ENCODE measurements at regions not wholly inside any gene's neighbourhood (a gene's known extent, or its start where the extent isn't known, plus 50 kb on each side); places are given as distances from the start of the nearest gene placed in this dataset.

DNA sequence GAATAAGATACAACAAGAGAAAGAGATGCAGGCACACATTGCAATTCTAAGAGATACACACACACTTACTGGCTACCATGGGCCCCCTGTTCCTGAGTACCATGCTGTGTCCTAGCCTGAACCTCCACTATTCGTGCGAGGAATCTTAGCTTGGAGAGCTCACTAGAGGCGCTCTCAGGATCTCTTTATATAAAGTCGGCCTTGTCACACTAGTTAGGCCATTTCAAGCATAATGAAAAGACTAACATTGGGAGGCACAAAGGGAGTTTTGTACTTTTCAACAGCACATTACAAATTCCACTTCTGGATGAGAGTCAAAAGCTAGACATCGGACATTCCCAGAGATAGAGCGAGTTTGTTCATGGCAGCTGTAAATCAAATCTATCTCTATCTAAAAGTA, 365.2 kb downstream of the DSEL start:
- no peaks in the 10 kb centered on the region for H3K9me3 ChIP-seq
- ATAC-seq (no peak), DNase-seq (no peak)
- no peak overlapping the region for H3K4me3 ChIP-seq
- in situ Hi-C loops (cut with MboI; ENCODE audit: low sequenced_read_pairs in 4 of 4): no loop called here
- intact Hi-C loops (cut with DNase I; ENCODE audit: low total_unique reads): no loop called here
- TF ChIP-seq POLR2A (IDR thresholded peaks at IDR 0.05): no peak
- TF ChIP-seq, protein P1, sequence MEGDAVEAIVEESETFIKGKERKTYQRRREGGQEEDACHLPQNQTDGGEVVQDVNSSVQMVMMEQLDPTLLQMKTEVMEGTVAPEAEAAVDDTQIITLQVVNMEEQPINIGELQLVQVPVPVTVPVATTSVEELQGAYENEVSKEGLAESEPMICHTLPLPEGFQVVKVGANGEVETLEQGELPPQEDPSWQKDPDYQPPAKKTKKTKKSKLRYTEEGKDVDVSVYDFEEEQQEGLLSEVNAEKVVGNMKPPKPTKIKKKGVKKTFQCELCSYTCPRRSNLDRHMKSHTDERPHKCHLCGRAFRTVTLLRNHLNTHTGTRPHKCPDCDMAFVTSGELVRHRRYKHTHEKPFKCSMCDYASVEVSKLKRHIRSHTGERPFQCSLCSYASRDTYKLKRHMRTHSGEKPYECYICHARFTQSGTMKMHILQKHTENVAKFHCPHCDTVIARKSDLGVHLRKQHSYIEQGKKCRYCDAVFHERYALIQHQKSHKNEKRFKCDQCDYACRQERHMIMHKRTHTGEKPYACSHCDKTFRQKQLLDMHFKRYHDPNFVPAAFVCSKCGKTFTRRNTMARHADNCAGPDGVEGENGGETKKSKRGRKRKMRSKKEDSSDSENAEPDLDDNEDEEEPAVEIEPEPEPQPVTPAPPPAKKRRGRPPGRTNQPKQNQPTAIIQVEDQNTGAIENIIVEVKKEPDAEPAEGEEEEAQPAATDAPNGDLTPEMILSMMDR (IDR thresholded peaks at IDR 0.05 in 4 of 5, conservative IDR thresholded peaks at IDR 0.05 in 1 of 5): no peak
- H3K27me3 ChIP-seq: no peaks in the 10 kb centered on the region
- no peak overlapping the region for H3K27ac ChIP-seq
- no peaks in the 10 kb centered on the region for H3K36me3 ChIP-seq
- H3K4me1 ChIP-seq: no peaks in the 10 kb centered on the region

DNA sequence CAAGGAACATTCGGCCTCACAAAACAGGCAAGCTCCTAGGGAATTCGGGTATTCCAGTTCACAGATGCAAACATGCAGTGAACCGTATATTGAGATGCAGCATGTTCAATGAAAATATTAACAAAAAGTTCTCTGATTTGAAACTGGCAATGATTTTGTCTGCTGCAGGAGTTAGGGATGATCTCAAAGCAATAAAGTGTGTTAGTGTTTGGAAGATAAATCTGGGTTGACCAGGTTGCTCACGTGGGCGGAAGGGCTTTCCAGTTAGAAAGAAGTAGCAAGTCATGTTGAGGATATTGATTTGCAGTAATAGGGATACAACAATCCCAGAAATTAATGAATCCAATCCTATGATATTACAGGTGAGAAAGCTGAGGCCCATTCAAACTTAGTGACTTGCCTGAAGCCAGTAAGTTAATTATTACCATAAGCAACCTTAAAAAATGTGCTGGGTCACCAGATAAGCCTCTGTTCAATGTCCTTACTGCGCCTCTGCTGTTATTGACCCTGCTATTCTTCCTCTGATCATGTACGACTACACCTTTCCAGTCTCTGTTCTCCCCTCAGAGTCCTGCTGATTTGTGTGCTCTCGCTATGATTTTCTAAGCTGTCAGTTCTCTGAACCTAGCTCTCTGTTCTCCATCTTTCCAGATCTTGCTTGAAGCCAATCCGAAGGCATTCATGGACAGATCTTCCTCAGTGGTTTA, 370.8 kb downstream of the DSEL start:
- H3K4me3 ChIP-seq: no peak overlapping the region
- no peak overlapping the region for H3K27ac ChIP-seq
- ATAC-seq (no peak), DNase-seq (no peak)
- H3K36me3 ChIP-seq: no peaks in the 10 kb centered on the region
- TF ChIP-seq POLR2A (IDR thresholded peaks at IDR 0.05): no peak
- TF ChIP-seq, protein P1 (IDR thresholded peaks at IDR 0.05 in 4 of 5, conservative IDR thresholded peaks at IDR 0.05 in 1 of 5): no peak
- H3K27me3 ChIP-seq: no peaks in the 10 kb centered on the region
- H3K4me1 ChIP-seq: no peaks in the 10 kb centered on the region
- intact Hi-C loops (cut with DNase I; ENCODE audit: low total_unique reads) (no loop called here), in situ Hi-C loops (cut with MboI; ENCODE audit: low sequenced_read_pairs in 4 of 4) (no loop called here)
- no peaks in the 10 kb centered on the region for H3K9me3 ChIP-seq

DNA sequence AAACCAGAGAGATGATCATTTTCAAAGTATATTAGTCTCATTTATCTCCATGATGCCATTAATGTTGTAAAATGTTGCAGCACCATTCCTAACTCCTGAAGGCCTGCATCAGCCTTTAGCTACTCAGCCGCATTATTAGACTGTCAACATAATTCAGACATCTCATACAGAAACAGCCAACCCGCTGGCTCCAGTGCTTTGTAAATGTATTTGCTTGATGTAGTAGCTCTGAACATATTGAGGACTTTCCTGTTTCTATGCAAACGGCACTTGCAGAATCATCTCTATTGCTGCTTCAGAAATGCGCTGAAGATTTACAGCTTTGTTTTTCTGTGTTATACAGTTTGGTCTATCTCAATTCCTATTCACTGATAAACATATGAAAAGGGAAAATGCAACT, 372.2 kb downstream of the DSEL start:
- in situ Hi-C loops (cut with MboI; ENCODE audit: low sequenced_read_pairs in 4 of 4): no loop called here
- no peak for ATAC-seq
- intact Hi-C loops (cut with DNase I; ENCODE audit: low total_unique reads): no loop called here
- Histone ChIP-seq H3K27me3 (no peaks in the 10 kb centered on the region), H3K36me3 (no peaks in the 10 kb centered on the region), H3K4me1 (no peaks in the 10 kb centered on the region), H3K27ac (no peak overlapping the region), H3K9me3 (no peaks in the 10 kb centered on the region), H3K4me3 (no peak overlapping the region)
- no peak for TF ChIP-seq POLR2A (IDR thresholded peaks at IDR 0.05)
- TF ChIP-seq, protein P1 (IDR thresholded peaks at IDR 0.05 in 4 of 5, conservative IDR thresholded peaks at IDR 0.05 in 1 of 5): no peak
- no peak for DNase-seq

DNA sequence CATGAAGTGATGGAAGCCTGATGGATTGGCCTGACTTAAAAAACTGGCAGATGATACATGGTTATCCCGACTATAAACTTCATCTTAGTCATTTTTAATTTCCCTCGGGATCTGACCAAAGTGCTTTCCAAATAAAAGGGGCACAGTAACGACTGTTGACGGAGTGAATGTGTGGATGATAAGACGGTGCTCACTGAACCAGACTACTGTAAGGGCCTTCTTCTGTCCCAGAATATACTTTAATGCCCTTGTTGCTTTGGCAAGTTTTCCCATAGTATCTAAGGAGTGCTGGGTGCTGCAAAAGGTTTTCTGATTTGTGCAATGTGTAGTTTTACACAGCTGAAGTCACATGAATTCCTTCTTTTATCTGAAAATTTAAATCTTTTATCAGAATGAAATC, 373.5 kb downstream of the DSEL start:
- H3K27ac ChIP-seq: no peak overlapping the region
- DNase-seq (no peak), ATAC-seq (no peak)
- no peaks in the 10 kb centered on the region for H3K27me3 ChIP-seq
- TF ChIP-seq, protein P1 (IDR thresholded peaks at IDR 0.05 in 4 of 5, conservative IDR thresholded peaks at IDR 0.05 in 1 of 5): no peak
- no peak for TF ChIP-seq POLR2A (IDR thresholded peaks at IDR 0.05)
- H3K9me3 ChIP-seq: no peaks in the 10 kb centered on the region
- H3K4me3 ChIP-seq: no peak overlapping the region
- H3K36me3 ChIP-seq: no peaks in the 10 kb centered on the region
- intact Hi-C loops (cut with DNase I; ENCODE audit: low total_unique reads) (no loop called here), in situ Hi-C loops (cut with MboI; ENCODE audit: low sequenced_read_pairs in 4 of 4) (no loop called here)
- H3K4me1 ChIP-seq: no peaks in the 10 kb centered on the region

DNA sequence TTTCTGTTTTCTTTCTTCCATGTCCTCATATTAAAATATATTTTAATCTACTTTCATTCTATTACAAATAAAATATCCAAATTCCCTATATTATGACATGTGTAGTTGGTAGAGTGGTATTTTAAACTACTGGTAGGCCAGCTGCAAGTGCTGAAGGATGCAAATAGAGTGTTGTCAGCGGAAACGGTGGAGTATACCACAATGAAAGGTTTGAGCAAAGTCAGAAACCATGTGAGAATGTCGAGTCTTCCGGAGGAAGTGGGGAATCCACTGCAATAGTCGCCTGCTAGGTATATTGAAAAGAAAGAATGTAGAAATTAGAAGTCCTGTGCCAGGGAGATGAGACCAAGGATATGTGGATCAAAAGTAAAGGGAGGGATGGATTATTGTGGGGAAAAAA, 373.9 kb downstream of the DSEL start:
- in situ Hi-C loops (cut with MboI; ENCODE audit: low sequenced_read_pairs in 4 of 4) (no loop called here), intact Hi-C loops (cut with DNase I; ENCODE audit: low total_unique reads) (no loop called here)
- no peak for DNase-seq
- Histone ChIP-seq H3K9me3 (no peaks in the 10 kb centered on the region), H3K4me3 (no peak overlapping the region), H3K27ac (no peak overlapping the region), H3K27me3 (no peaks in the 10 kb centered on the region), H3K36me3 (no peaks in the 10 kb centered on the region), H3K4me1 (no peaks in the 10 kb centered on the region)
- TF ChIP-seq POLR2A (IDR thresholded peaks at IDR 0.05): no peak
- TF ChIP-seq, protein P1 (IDR thresholded peaks at IDR 0.05 in 4 of 5, conservative IDR thresholded peaks at IDR 0.05 in 1 of 5): no peak
- ATAC-seq: no peak

All from gastrocnemius medialis (tissue), 4 donors.